SU-DHL-6 (cell line): ENCODE measurements at regions not wholly inside any gene's neighbourhood (a gene's known extent, or its start where the extent isn't known, plus 50 kb on each side); places are given as distances from the start of the nearest gene placed in this dataset.

ENCODE experiments used
- H2AFZ ChIP-seq: fragments of 200-600 bp; sonication (generic); 2 replicates; pipeline ENCODE4 v1.6.1; 2014; ENCODE audit warnings: low read depth, mild to moderate bottlenecking, moderate library complexity, mixed read lengths, antibody characterized with exemption, low read length; ENCODE audit not compliant: severe bottlenecking
- H3F3A ChIP-seq: fragments of 200-600 bp; shearing (Covaris generic); 2 replicates; pipeline ENCODE4 v1.6.0; 2016; ENCODE audit warnings: antibody characterized with exemption, mild to moderate bottlenecking; ENCODE audit not compliant: insufficient read depth
- H3K27ac ChIP-seq: fragments of 200-600 bp; sonication (generic); 2 replicates; pipeline ENCODE4 v1.5.1; 2016; ENCODE audit warnings: low read depth, mild to moderate bottlenecking, low read length, moderate library complexity, mixed read lengths
- H3K27me3 ChIP-seq: fragments of 200-600 bp; sonication (generic), shearing (Covaris generic); 2 replicates; pipeline ENCODE4 v1.6.0; 2014; ENCODE audit warnings: mild to moderate bottlenecking, low read length
- H3K36me3 ChIP-seq: fragments of 200-600 bp; sonication (generic); 2 replicates; pipeline ENCODE4 v1.6.1; 2014; ENCODE audit warnings: mild to moderate bottlenecking, low read length, mixed read lengths
- H3K4me2 ChIP-seq: fragments of 300-600, 200-600 bp; shearing (Covaris generic), sonication (generic); 2 replicates; pipeline ENCODE4 v1.6.0; 2014; ENCODE audit warnings: low read length, low read depth, mild to moderate bottlenecking; ENCODE audit not compliant: poor library complexity, severe bottlenecking
- H3K4me3 ChIP-seq: fragments of 200-600 bp; sonication (generic); 2 replicates; pipeline ENCODE4 v1.5.1; 2014; ENCODE audit warnings: antibody characterized with exemption, low read length, mild to moderate bottlenecking, mixed read lengths; ENCODE audit not compliant: insufficient read depth, poor library complexity, severe bottlenecking
- H3K79me2 ChIP-seq: fragments of 200-600 bp; sonication (generic); 2 replicates; pipeline ENCODE4 v1.6.1; 2014; ENCODE audit warnings: mild to moderate bottlenecking, low read length, moderate library complexity; ENCODE audit not compliant: insufficient read depth
- H3K9ac ChIP-seq: fragments of 200-600 bp; sonication (generic); 2 replicates; pipeline ENCODE4 v1.7.0; 2014; ENCODE audit warnings: mild to moderate bottlenecking, low read length
- H3K9me2 ChIP-seq: fragments of 200-600 bp; sonication (generic); replicated peaks from 2 replicates; pipeline ENCODE4 v1.6.1; 2014; ENCODE audit warnings: low read length; ENCODE audit not compliant: insufficient read depth
- H3K9me3 ChIP-seq: fragments of 200-600 bp; sonication (generic); 2 replicates; pipeline ENCODE4 v1.6.1; 2014; ENCODE audit warnings: low read length, mixed read lengths; ENCODE audit not compliant: insufficient read depth
- H4K20me1 ChIP-seq: fragments of 200-600 bp; sonication (generic); 2 replicates; pipeline ENCODE4 v1.6.1; 2014; ENCODE audit warnings: low read depth, mild to moderate bottlenecking, antibody characterized with exemption, low read length, moderate library complexity, mixed read lengths
- EZH2phosphoT487 ChIP-seq: fragments of 200-600 bp; sonication (generic), shearing (Covaris generic); conservative IDR thresholded peaks from 2 replicates; pipeline ENCODE4 v1.6.1; 2018; ENCODE audit warnings: mild to moderate bottlenecking, antibody characterized with exemption, low read length, moderate library complexity, mixed read lengths
- TF ChIP-seq, protein P1 (sequence below): fragments of 200-600 bp; sonication (generic); IDR thresholded peaks from one replicate; pipeline ENCODE4 v1.5.1; 2017; ENCODE audit warnings: antibody characterized with exemption, mild to moderate bottlenecking, low read length, moderate library complexity; ENCODE audit not compliant: insufficient read depth, poor library complexity, severe bottlenecking

DNA sequence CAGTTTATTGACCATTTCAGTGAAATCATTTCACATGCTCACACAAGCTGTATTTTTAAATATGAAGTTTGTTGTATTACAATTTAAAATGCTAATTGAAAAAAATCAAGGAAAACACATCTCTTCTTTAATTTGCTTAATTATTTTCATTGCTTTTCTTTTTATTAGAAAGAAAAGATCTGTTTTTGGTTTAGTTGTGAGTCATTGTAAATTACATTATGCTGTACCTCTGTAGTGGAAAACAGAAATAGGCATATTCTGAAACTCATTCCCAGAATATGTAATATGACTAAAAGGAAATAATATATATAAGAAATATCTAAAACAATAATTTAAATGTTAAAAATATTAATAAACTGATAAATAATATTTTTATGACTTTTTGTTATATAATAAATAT lies 161.9 kb downstream of the HGF start:
- H3F3A ChIP-seq = no peaks in the 10 kb centered on the region
- no peaks in the 10 kb centered on the region for H3K9me2 ChIP-seq
- H4K20me1 ChIP-seq = no peaks in the 10 kb centered on the region
- TF ChIP-seq, protein P1, sequence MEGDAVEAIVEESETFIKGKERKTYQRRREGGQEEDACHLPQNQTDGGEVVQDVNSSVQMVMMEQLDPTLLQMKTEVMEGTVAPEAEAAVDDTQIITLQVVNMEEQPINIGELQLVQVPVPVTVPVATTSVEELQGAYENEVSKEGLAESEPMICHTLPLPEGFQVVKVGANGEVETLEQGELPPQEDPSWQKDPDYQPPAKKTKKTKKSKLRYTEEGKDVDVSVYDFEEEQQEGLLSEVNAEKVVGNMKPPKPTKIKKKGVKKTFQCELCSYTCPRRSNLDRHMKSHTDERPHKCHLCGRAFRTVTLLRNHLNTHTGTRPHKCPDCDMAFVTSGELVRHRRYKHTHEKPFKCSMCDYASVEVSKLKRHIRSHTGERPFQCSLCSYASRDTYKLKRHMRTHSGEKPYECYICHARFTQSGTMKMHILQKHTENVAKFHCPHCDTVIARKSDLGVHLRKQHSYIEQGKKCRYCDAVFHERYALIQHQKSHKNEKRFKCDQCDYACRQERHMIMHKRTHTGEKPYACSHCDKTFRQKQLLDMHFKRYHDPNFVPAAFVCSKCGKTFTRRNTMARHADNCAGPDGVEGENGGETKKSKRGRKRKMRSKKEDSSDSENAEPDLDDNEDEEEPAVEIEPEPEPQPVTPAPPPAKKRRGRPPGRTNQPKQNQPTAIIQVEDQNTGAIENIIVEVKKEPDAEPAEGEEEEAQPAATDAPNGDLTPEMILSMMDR = no peak
- TF ChIP-seq EZH2phosphoT487 = no peak
- no peaks in the 10 kb centered on the region for H3K36me3 ChIP-seq
- no peak overlapping the region for H3K27ac ChIP-seq
- H2AFZ ChIP-seq = no peak overlapping the region
- no peak overlapping the region for H3K9ac ChIP-seq
- no peak overlapping the region for H3K4me3 ChIP-seq
- H3K79me2 ChIP-seq = no peaks in the 10 kb centered on the region
- no peaks in the 10 kb centered on the region for H3K9me3 ChIP-seq
- no peaks in the 10 kb centered on the region for H3K27me3 ChIP-seq
- H3K4me2 ChIP-seq = no peak overlapping the region

DNA sequence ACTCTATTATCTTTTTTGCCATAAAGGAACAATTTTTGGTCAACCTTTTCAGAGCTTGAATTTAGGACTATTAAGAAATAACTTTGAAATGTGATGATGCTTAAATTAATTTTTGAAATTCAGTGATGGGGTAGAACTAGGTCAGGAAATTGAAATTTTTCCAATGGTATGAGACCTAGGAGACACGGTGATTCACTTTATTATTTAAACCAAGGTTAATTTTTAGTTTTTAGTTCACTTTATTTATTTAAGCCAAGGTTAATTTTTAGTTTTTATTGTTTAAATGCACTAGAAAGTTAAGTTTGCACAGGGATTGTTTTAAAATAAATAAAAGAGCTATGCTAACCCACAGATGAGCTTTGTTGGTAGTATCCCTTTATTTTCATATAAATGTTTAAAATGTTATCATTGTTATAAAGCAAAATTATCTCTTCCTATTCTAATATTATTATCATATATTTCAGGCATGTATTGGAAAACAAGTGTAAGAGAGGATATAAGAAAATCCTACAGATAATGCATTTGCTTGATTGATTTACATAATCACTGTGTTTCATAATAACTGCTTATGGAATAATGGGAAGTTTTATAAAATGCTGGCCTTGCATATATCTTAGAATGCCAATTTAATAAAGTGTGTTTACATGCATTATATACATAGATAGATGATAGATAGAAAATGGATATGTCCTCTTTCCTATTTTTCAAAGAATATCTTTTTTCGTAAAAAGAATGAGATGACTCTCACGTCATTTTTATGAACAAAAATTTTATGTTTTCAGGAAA lies 163.6 kb downstream of the HGF start:
- H3F3A ChIP-seq = no peaks in the 10 kb centered on the region
- no peak overlapping the region for H3K9ac ChIP-seq
- H3K27me3 ChIP-seq = no peaks in the 10 kb centered on the region
- no peak overlapping the region for H3K4me3 ChIP-seq
- no peak overlapping the region for H3K4me2 ChIP-seq
- no peaks in the 10 kb centered on the region for H3K9me3 ChIP-seq
- TF ChIP-seq EZH2phosphoT487 = no peak
- TF ChIP-seq, protein P1 = no peak
- H3K79me2 ChIP-seq = no peaks in the 10 kb centered on the region
- H3K36me3 ChIP-seq = no peaks in the 10 kb centered on the region
- H4K20me1 ChIP-seq = no peaks in the 10 kb centered on the region
- H2AFZ ChIP-seq = no peak overlapping the region
- H3K9me2 ChIP-seq = no peaks in the 10 kb centered on the region
- H3K27ac ChIP-seq = no peak overlapping the region

DNA sequence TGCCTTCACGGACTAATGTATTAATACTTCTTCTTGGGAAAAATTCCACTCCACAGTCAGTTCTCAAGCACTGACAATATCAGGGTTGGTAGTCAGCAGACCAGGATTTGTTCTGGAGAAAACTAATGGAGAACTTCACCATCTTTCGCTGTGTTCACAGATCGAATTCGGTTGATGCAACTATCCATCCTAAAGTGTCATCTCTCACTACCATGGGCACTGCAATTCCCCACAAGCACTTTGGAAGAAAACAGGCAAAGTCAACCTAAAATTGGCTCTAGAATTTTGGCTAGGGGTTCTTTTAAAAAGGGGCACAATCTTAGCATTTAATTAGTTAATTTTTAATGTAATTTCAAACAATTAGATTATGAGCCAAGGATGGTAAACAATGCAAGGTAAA lies 164.4 kb downstream of the HGF start:
- Histone ChIP-seq H3K4me3 (no peak overlapping the region), H3K9me2 (no peaks in the 10 kb centered on the region), H3K36me3 (no peaks in the 10 kb centered on the region), H3F3A (no peaks in the 10 kb centered on the region), H3K27me3 (no peaks in the 10 kb centered on the region), H3K27ac (no peak overlapping the region), H2AFZ (no peak overlapping the region), H3K9me3 (no peaks in the 10 kb centered on the region), H3K4me2 (no peak overlapping the region), H3K79me2 (no peaks in the 10 kb centered on the region), H4K20me1 (no peaks in the 10 kb centered on the region), H3K9ac (no peak overlapping the region)
- TF ChIP-seq, protein P1 = no peak
